Kidney (tissue), 13 donors: ENCODE measurements at regions not wholly inside any gene's neighbourhood (a gene's known extent, or its start where the extent isn't known, plus 50 kb on each side); places are given as distances from the start of the nearest gene placed in this dataset.

Experiments used
- DNase-seq, 5 donors: peaks; one replicate each; pipeline ENCODE4 v3.0.0-alpha.2; 2013 to 2020
- FAIRE-seq: peaks from 2 replicates; lab custom pipeline; 2012; peaks lifted over from hg19 to GRCh38; lab: Jason Lieb, UNC
- H3K27ac ChIP-seq, 2 donors: one replicate each; pipeline ENCODE4 v1.7.0; 2013; ENCODE audit warnings: low read depth in 2 of 2, low read length in 2 of 2, inconsistent platforms in 1 of 2
- H3K27me3 ChIP-seq: one replicate; pipeline ENCODE4 v1.7.1; 2013; ENCODE audit warnings: low read length, inconsistent platforms; ENCODE audit not compliant: control insufficient read depth, insufficient read depth
- H3K36me3 ChIP-seq, 3 donors: one replicate each; pipeline versions ENCODE4 v1.7.0 to v1.7.1; 2013; ENCODE audit warnings: low read length in 3 of 3, control low read depth in 1 of 3, inconsistent platforms in 1 of 3; ENCODE audit not compliant: insufficient read depth in 3 of 3, control insufficient read depth in 2 of 3
- H3K4me1 ChIP-seq, 3 donors: one replicate each; pipeline versions ENCODE4 v1.7.0 to v1.7.1; 2013; ENCODE audit warnings: low read length in 3 of 3, inconsistent platforms in 1 of 3, low read depth in 1 of 3; ENCODE audit not compliant: control insufficient read depth in 2 of 3, insufficient read depth in 2 of 3
- H3K4me3 ChIP-seq, 3 donors: one replicate each; pipeline versions ENCODE4 v1.7.0 to v1.8.1; 2013; ENCODE audit warnings: low read length in 3 of 3, control low read depth in 1 of 3, inconsistent platforms in 1 of 3
- H3K9ac ChIP-seq, 3 donors: one replicate each; pipeline versions ENCODE4 v1.7.0 to v1.7.1; 2013; ENCODE audit warnings: low read length in 3 of 3, control low read depth in 1 of 3, inconsistent platforms in 1 of 3
- H3K9me3 ChIP-seq, 3 donors: one replicate each; pipeline versions ENCODE4 v1.7.0 to v1.7.1; 2013; ENCODE audit warnings: low read length in 3 of 3, control low read depth in 1 of 3, inconsistent platforms in 1 of 3; ENCODE audit not compliant: control insufficient read depth in 2 of 3, insufficient read depth in 1 of 3
- CTCF ChIP-seq: IDR thresholded peaks from 3 replicates; pipeline ENCODE4 v1.5.1; 2012; ENCODE audit warnings: mild to moderate bottlenecking, moderate library complexity, borderline replicate concordance; ENCODE audit not compliant: insufficient read depth; ENCODE audit errors: extremely low read depth
- intact Hi-C: fragments of 100-400 bp; cut with DNase I; formaldehyde crosslinking; loops from one replicate; pipeline ENCODE4 v1.11.1; 2022
- donor health status: control.
- donor health status: control.
- donor health status: control.
- donor health status: control.
- donor health status: control.
- donor health status: DM: yes; HTN: yes; CAD: no.
- donor health status: Normal renal cell carcinoma (clear cell type).

- DNase-seq: no peak
- intact Hi-C loops: no loop called here
- TF ChIP-seq CTCF: no peak
- Histone ChIP-seq H3K27me3 (no peaks in the 10 kb centered on the region), H3K4me1 (no peaks in the 10 kb centered on the region), H3K27ac (no peak overlapping the region), H3K9me3 (no peaks in the 10 kb centered on the region), H3K36me3 (no peaks in the 10 kb centered on the region), H3K4me3 (no peak overlapping the region), H3K9ac (no peak overlapping the region)
- no peak for FAIRE-seq
These were observed 162.9 kb upstream of the PDZRN3 start for GRCh38 chr3:73787620-73788019.

- no peak overlapping the region for H3K4me3 ChIP-seq
- FAIRE-seq (no peak), DNase-seq (no peak)
- no peaks in the 10 kb centered on the region for H3K4me1 ChIP-seq
- H3K9me3 ChIP-seq: no peaks in the 10 kb centered on the region
- no peaks in the 10 kb centered on the region for H3K27me3 ChIP-seq
- H3K27ac ChIP-seq: no peak overlapping the region
- H3K9ac ChIP-seq: no peak overlapping the region
- intact Hi-C loops: no loop called here
- TF ChIP-seq CTCF: no peak
- no peaks in the 10 kb centered on the region for H3K36me3 ChIP-seq
These were observed 162.3 kb upstream of the PDZRN3 start for GRCh38 chr3:73786998-73787397.

GRCh38 chr3:73786321-73786807 lies 161.6 kb upstream of the PDZRN3 start:
- TF ChIP-seq CTCF: no peak
- no peaks in the 10 kb centered on the region for H3K9me3 ChIP-seq
- DNase-seq (no peak), FAIRE-seq (no peak)
- intact Hi-C loops: no loop called here
- no peak overlapping the region for H3K4me3 ChIP-seq
- H3K27ac ChIP-seq: no peak overlapping the region
- no peak overlapping the region for H3K9ac ChIP-seq
- no peaks in the 10 kb centered on the region for H3K4me1 ChIP-seq
- no peaks in the 10 kb centered on the region for H3K27me3 ChIP-seq
- no peaks in the 10 kb centered on the region for H3K36me3 ChIP-seq
